Stomach (tissue), 4 donors: ENCODE measurements at regions not wholly inside any gene's neighbourhood (a gene's known extent, or its start where the extent isn't known, plus 50 kb on each side); places are given as distances from the start of the nearest gene placed in this dataset.

Source experiments
- EP300 ChIP-seq: sonication (generic); formaldehyde crosslinking; IDR thresholded peaks from one replicate; pipeline ENCODE4 v1.6.1; 2017; ENCODE audit warnings: antibody characterized with exemption
- POLR2A ChIP-seq, 4 donors: fragments of 450-650 bp; IDR thresholded peaks; one replicate each; pipeline ENCODE4 v1.6.1; 2016; ENCODE audit warnings: antibody characterized with exemption in 4 of 4, control low read depth in 2 of 4, mild to moderate bottlenecking in 1 of 4, moderate library complexity in 1 of 4
- POLR2AphosphoS5 ChIP-seq, 3 donors: sonication (generic); formaldehyde crosslinking; IDR thresholded peaks; one replicate each; pipeline ENCODE4 v1.6.1; 2016; ENCODE audit warnings: antibody characterized with exemption in 3 of 3
- TF ChIP-seq, protein P1 (sequence below), 7 experiments: fragments of 450-650 bp in 4 of 7; fragments of 200-600 bp in 3 of 7; sonication (generic) in 3 of 7; IDR thresholded peaks; one replicate each; pipeline ENCODE4 v1.5.1; 2016 to 2019; ENCODE audit warnings: antibody characterized with exemption in 7 of 7, control low read depth in 2 of 7, mild to moderate bottlenecking in 1 of 7

DNA sequence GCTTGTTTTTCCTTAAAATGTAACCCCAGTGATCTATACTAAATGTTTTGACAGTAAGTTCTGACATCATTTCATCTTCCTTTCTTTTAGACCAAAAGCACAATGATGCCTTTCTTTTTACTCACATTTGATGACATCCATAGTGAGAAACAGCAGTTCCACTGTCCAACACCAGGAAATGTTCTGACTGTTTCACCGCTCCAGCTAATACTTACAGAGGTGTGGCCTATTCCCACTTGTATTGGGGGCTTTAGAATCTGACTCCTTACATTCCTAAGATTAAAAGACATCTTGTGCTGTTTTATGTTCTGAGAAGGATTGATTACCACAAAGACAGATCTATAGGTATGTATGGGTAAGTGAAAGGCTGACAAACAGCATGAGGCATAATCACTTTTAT is 1018.2 kb upstream of the PRMT6 start:
- TF ChIP-seq, protein P1, sequence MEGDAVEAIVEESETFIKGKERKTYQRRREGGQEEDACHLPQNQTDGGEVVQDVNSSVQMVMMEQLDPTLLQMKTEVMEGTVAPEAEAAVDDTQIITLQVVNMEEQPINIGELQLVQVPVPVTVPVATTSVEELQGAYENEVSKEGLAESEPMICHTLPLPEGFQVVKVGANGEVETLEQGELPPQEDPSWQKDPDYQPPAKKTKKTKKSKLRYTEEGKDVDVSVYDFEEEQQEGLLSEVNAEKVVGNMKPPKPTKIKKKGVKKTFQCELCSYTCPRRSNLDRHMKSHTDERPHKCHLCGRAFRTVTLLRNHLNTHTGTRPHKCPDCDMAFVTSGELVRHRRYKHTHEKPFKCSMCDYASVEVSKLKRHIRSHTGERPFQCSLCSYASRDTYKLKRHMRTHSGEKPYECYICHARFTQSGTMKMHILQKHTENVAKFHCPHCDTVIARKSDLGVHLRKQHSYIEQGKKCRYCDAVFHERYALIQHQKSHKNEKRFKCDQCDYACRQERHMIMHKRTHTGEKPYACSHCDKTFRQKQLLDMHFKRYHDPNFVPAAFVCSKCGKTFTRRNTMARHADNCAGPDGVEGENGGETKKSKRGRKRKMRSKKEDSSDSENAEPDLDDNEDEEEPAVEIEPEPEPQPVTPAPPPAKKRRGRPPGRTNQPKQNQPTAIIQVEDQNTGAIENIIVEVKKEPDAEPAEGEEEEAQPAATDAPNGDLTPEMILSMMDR (IDR thresholded peaks at IDR 0.05) = no peak
- TF ChIP-seq POLR2AphosphoS5 (IDR thresholded peaks at IDR 0.05) (no peak), EP300 (no peak), POLR2A (IDR thresholded peaks at IDR 0.05) (no peak)
